WI38 (cell line): ENCODE measurements at regions not wholly inside any gene's neighbourhood (a gene's known extent, or its start where the extent isn't known, plus 50 kb on each side); places are given as distances from the start of the nearest gene placed in this dataset.

Experiments used
- H3K4me3 ChIP-seq: 2 replicates; pipeline ENCODE4 v1.5.1; 2011; ENCODE audit warnings: low read depth, mild to moderate bottlenecking, control low read depth, low read length
- TF ChIP-seq, protein P1 (sequence below): IDR thresholded peaks from 2 replicates; pipeline ENCODE4 v1.5.1; 2012; ENCODE audit warnings: low read depth, mild to moderate bottlenecking, control low read depth, low read length

DNA sequence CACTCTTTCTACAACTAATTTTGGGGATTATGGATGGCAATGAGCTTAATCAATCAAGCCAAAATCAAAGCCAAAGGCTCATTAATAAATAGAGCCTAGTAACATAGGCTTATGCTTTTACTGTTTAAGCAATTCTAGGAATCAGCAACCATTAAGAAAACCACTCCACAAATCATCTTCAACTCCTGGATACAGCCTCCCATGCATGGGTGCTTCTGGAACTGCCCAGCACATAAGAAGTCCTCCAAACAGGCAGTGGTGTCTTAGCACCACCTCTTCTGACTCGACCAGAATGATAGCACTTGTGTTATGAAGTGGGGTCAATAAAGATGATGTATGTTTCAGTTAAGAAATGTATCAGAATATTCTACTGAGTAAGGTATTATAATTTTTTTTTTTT, 104.4 kb upstream of the SERPINE2 start:
- TF ChIP-seq, protein P1, sequence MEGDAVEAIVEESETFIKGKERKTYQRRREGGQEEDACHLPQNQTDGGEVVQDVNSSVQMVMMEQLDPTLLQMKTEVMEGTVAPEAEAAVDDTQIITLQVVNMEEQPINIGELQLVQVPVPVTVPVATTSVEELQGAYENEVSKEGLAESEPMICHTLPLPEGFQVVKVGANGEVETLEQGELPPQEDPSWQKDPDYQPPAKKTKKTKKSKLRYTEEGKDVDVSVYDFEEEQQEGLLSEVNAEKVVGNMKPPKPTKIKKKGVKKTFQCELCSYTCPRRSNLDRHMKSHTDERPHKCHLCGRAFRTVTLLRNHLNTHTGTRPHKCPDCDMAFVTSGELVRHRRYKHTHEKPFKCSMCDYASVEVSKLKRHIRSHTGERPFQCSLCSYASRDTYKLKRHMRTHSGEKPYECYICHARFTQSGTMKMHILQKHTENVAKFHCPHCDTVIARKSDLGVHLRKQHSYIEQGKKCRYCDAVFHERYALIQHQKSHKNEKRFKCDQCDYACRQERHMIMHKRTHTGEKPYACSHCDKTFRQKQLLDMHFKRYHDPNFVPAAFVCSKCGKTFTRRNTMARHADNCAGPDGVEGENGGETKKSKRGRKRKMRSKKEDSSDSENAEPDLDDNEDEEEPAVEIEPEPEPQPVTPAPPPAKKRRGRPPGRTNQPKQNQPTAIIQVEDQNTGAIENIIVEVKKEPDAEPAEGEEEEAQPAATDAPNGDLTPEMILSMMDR = no peak
- H3K4me3 ChIP-seq = no peak overlapping the region

GRCh38 chr2:224142397-224143312, 103.6 kb upstream of the SERPINE2 start:
- TF ChIP-seq, protein P1 = no peak
- no peak overlapping the region for H3K4me3 ChIP-seq

DNA sequence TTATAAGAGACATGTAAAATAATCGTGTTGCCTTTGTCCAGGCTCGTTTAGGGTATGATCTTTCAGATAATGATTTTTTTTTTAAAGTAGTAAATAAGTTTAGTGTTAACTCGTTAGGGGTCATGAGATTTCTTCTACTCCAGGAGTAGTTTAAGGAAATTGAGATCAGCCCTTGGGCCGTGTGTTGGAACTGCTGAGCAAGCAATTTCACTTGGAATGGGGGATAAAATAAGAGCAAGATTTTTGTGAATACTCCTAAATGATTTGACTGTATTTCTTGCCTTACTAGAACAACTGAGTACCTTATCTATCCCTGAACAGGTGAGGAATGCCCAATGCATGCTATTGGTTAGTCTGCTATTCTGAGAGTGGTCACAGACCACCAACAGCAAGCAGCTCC, 102.2 kb upstream of the SERPINE2 start:
- TF ChIP-seq, protein P1 = no peak
- H3K4me3 ChIP-seq = no peak overlapping the region

GRCh38 chr2:224137208-224137607, 98.1 kb upstream of the SERPINE2 start:
- H3K4me3 ChIP-seq = no peak overlapping the region
- TF ChIP-seq, protein P1 = no peak

DNA sequence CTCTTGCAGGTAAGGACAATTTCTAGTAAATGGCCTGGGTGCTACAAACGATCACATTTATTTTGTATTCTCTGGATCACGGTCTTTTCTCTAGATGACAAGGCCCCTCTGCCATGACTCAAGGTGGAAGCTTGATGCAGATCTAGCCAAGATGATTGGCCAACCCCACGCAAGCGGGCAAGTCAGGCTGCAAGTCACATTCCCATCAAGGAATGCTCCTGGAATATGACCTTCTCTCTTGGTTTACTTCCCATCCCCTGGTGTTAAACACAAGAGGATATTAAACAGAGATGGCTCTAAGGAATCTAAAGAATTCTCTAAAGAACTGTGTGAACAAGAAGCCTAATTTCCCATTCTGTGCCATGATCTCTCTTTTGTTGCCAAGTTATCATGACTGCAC, 97.3 kb upstream of the SERPINE2 start:
- TF ChIP-seq, protein P1 = no peak
- H3K4me3 ChIP-seq = no peak overlapping the region

GRCh38 chr2:224135881-224136280, 96.8 kb upstream of the SERPINE2 start:
- no peak overlapping the region for H3K4me3 ChIP-seq
- TF ChIP-seq, protein P1 = no peak

GRCh38 chr2:224134003-224134734, 95.1 kb upstream of the SERPINE2 start:
- TF ChIP-seq, protein P1 = no peak
- no peak overlapping the region for H3K4me3 ChIP-seq
